ENCODE measurements at regions not wholly inside any gene's neighbourhood (a gene's known extent, or its start where the extent isn't known, plus 50 kb on each side); places are given as distances from the start of the nearest gene placed in this dataset.

DNA sequence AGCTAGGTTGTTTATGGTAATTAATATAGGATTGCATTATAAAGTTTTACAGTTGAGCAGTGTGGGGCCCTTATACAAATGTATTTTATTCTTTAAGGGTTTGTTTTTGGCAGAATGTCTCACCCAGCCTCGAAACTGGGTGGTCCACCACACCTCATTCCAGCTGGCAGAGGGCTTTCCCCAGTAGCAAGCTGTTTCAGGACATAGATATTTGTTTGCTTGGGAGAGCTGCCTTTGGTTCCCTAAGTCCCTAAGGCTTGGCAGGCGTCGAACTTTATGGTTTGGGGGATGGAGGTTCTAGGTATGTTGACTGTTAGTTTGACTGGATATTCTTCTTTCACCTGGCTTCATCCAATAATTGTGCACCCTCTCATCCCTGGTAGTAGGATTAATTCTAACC, 205.9 kb downstream of the KCNS3 start:
- DNase-seq (no peak), ATAC-seq (ENCODE audit: poor library complexity) (no peak)
- intact Hi-C loops (cut with DNase I) = no loop called here

DNA sequence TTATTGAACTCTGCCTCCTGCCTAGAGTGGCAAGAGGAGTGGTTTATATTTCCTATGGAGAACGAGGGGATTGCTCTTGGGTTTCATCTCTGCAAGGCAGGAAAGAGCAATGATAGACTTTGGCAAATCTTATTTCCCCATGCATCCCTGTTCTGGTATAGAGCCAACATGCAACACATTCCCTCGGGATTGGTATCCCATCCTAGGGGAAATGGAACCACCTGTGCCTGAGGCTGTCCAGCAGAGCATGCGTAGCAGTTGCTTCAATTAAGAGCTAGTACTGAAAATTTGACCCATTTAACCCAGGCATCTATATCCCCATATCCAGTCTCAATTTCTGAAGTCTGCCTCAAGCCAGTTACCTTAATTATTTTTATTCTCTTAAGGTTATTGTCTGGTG, 205.3 kb downstream of the KCNS3 start:
- no peak for DNase-seq
- no peak for ATAC-seq (ENCODE audit: poor library complexity)
- intact Hi-C loops (cut with DNase I) = no loop called here

DNA sequence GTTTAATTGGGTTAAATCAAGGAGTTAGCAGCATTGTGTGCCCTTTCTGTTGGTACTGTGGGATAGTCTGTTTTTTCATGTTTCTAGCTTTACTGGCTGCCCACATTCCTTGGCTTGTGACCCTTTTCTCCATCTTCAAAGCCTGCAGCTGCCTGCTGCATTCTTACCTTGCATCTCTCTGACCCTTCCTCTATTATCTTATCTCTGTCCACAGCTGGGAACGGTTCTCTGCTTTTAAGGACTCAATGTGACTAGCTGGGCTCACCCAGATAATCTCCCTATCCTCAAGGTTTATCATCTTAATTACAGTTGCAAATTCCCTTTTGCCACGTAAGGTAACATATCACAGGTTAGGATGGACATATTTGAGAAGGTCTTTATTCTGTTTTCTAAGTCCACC, 199.7 kb downstream of the KCNS3 start:
- intact Hi-C loops (cut with DNase I) = no loop called here

DNA sequence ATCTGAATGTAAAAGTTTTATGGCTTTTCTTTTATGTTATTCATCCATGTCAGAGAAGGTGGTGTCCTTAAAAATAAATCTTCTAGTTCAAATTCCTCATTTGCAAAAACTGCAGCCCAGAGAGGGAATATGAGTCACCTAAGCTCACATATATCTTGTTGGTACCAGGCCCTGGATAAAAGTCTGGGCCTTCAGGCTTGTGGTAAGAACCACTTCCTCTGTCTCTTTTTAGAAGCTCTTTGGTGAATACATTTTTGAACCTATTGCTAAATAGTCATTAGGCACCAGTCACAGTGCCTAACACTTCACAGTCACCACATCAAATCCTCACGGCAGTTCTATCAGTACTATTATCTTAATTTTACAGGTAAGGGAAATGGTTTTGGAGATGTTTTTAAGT, 199.2 kb downstream of the KCNS3 start:
- no peak for DNase-seq
- no peak for ATAC-seq (ENCODE audit: poor library complexity)
- intact Hi-C loops (cut with DNase I) = no loop called here

More for the DNA sequence above, 199.7 kb downstream of the KCNS3 start:
- DNase-seq (no peak), ATAC-seq (ENCODE audit: poor library complexity) (no peak)

DNA sequence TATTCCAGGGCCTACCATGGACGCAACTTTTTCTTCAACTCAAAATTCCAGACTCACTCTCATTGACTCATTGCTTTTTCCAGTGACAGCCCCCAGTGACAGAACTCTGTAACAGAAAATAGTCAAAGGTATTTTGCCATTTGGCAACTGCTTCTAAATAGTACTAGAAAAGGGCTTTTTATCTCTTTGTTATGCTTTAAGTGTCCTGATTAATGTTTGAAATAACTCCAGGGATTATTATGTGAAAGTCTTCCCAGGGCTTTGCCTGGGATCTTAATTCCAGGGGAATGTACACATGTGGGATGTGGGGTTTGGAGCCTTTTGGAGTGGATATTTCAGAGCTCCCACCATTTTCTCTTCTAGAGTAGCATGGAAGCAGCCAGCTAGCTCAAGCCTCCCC, 198.8 kb downstream of the KCNS3 start:
- intact Hi-C loops (cut with DNase I) = no loop called here
- ATAC-seq (ENCODE audit: poor library complexity) (no peak), DNase-seq (no peak)

DNA sequence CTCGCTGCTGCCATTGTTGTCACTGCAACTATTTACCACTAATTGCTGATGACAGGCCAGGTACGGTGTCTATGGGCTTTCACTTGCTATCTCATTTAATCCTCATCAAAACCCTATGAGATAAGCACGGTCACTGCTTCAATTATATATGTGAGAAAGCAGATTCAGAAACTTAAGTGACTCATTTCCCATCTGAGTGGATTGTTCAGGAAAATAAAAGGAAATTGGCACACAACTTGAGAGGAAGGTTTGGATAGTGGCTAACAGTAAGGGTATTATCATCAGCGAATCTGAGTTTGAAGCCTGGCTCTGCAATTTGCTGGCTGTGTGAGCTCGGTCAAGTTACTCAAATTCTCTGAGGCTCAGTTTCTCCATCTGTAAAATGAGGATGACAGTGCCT, 196.0 kb downstream of the KCNS3 start:
- DNase-seq (no peak), ATAC-seq (ENCODE audit: poor library complexity) (no peak)
- intact Hi-C loops (cut with DNase I) = no loop called here

DNA sequence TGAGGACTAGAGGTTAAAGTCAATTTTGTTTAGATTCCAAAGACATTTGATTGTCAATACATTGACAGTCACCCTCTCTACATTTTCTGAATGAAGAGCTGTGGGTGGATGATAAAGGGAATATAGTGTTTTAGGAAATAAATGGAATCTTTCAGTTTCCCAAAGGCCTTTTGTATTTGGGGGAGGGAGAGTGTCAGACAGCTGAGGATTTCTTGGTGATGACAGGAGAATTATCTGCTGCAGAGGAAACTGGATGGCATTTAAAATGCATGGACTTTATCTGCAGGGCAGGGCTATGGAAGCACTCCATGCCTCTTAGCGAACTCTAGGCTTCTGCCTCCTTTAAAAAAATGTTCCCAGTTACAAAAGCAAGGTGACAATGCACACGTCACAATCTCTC, 195.1 kb downstream of the KCNS3 start:
- ATAC-seq (ENCODE audit: poor library complexity) (no peak), DNase-seq (no peak)
- intact Hi-C loops (cut with DNase I) = no loop called here

DNA sequence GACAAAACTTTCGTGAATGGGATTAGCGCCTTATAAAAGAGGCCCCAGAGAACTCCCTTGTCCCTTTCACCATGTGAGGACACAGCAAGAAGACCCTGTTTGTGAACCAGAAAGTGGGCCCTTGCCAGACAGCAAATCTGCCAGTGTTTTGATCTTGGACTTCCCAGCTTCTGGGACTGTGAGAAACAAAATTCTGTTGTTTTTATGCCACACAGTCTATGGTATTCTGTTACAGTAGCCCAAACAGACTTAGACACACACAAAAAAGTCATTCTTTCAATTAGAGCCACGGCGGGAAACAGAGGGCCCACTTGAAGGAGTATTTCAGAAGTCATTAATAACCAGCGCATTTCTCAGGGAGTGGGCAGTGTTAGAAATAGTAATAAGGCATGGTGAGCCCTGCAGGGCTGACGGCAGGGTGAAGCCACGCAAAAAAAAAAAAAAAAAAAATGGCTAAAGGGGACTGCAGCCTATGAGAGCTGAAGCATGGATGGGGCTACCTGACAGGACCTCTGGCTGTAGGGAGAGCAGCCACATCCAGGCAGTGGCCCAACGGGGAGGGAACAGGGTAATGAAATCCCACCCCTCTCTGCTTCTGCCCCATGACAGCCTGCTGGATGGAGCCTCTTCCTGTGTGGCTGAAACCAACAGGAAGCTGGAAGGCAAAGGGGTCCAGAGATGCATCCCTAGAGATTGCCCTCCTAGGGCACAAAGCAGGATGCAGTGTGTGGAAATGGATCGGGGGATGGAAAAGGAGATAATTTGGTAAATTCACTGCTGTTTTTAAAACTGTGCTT, 189.3 kb downstream of the KCNS3 start:
- ATAC-seq (ENCODE audit: poor library complexity) = peak; percentile 53
- intact Hi-C loops (cut with DNase I) = no loop called here
- peak; percentile 56 for DNase-seq

DNA sequence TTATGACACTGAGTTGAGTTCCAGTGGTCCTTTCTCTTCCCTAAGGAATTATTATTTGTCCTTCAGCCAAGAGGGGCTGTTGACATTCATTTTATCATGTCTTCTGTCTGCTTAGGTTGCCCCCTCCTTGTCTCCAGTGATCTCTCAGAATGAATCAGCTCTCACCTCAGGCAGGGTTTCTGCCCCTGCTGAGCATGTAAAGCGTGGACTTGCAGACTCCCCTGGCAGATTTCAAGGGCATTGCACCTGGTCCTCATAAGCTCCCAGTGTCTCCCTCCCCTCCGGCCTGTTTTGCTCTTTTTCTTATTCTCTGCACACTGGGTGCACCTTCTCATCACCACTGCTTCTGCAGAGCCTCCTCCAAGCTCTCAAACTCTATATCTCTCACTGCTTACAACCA, 188.4 kb downstream of the KCNS3 start:
- DNase-seq (no peak), ATAC-seq (ENCODE audit: poor library complexity) (no peak)
- intact Hi-C loops (cut with DNase I) = no loop called here

DNA sequence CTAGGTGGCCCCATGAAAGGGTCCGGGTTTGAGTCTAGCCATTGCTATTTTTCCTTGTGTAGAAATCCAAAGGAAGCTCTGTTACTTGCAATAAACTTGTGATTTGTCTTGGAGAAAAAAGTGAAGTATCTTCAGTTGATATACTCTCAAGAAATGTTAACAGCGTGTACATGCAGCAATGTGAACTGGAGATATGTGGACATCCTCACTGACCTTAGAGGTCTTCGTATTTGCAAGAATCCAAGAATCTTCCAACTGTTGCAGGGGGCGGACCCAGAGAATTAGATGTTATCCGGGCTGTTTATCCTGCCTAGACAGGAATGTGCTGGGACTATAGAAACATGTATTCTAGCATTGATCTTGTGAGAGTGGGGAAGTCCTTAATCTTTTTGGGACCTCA, 187.6 kb downstream of the KCNS3 start:
- no peak for DNase-seq
- intact Hi-C loops (cut with DNase I) = no loop called here
- ATAC-seq (ENCODE audit: poor library complexity) = no peak

DNA sequence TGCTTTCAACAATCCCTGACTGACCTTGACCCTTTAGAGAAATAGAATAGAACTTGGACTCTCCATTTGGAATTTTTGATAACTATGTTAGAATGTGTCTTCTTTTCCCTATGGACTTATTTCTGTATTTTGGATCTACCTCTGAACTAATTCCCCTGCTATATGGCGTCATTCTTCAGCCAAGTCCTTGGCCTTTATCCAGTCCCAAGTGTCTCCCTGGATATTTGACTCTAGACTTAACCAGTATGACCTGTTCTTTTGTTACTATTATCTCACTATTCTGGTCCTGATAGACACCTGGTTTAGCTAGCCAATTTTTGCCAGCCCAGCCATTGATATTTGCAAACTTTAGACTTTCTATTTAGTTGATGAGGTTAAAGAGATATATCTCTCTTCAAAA, 186.8 kb downstream of the KCNS3 start:
- intact Hi-C loops (cut with DNase I) = no loop called here
- DNase-seq (no peak), ATAC-seq (ENCODE audit: poor library complexity) (peak; percentile 36)

DNA sequence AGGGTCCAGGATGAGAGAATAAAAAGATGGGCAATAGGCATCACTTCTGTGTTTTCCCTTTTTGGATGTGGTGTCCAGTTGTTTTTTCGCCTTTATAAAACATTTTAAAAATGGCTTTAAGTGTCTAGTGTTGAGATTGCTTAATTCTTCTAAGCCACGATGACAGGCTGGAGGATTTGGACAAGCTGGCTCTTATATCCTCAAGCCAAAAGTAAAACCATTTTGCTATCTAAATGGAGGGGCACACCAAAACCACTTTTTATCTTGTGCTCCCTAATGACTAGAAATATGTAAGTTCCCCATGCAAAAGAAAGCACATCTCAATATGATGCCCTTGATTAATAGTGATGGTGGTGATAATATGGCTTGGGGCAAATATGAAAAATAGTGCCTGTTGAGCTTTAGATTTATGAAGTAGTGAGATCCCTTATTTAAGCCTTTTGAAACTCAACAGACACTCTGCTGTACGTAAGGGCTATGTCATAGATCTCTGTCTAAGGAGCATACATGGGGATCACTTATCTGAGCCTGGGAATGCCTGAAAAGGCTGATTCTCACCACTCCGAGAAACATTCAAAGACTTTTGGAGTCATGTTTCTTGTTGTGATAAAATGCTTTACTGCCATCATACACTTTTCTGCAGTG, 185.5 kb downstream of the KCNS3 start:
- peak; percentile 58 for ATAC-seq (ENCODE audit: poor library complexity)
- intact Hi-C loops (cut with DNase I) = no loop called here

DNA sequence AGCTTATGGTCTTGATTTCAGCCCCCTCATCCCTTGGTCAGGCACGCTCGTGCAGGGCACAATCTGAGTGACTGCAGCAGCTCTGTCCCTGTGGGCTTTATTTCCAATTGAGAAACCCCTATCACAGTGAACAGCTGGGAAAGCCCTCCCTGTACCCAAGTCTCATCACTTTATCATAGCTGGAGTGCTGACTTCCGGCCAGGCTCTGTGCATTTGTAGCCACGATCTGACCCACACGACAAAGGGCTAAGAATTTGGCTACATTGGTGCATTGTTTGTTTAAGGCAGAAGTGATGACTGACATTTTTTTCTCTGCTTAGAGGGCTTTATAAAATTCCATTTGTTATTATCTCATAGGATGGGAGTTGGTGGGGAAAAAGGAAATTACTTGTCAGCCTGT, 184.4 kb downstream of the KCNS3 start:
- intact Hi-C loops (cut with DNase I) = no loop called here
- no peak for ATAC-seq (ENCODE audit: poor library complexity)
- peak; percentile 39 for DNase-seq

More for the DNA sequence above, 185.5 kb downstream of the KCNS3 start:
- no peak for DNase-seq

DNA sequence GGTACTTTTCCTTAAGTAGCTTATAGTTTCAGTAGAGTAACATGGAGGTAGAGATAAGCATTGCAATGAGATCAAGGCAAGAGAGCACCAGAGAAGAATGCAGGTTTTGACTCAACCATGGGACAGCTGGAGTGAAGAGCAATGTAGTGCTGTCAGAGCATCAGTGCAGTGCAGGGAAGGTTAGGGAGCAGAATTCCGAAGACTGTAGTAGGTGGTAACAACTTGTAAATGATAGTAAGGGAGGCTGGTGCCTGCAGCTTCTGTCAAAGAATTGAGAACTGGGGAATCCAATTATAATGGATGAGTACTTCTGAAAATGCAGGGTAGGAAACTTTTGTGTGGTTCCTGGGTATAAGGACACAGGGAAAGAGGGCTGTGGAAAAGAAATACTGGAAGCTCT, 183.2 kb downstream of the KCNS3 start:
- no peak for ATAC-seq (ENCODE audit: poor library complexity)
- intact Hi-C loops (cut with DNase I) = no loop called here
- no peak for DNase-seq

DNA sequence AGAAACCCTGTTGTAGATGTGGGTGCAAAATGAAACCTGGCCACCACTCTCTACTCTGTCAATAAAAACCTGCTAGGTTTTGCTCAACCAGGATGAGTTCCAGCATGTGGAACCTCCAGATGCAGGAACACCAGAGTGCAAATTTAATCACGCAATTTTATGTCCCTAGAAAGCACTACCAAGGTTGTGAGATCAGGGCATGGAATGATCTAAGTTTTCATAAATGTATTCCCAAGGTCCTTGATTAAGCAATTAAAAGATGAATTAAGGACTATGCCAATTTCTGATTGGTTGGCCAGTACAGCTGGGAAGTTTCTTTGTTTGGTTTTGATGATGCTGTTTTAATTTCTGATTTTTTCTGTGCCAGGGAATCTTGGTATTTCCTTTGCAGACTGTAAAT, 179.2 kb downstream of the KCNS3 start:
- ATAC-seq (ENCODE audit: poor library complexity) = peak; percentile 57
- no peak for DNase-seq
- intact Hi-C loops (cut with DNase I) = no loop called here

DNA sequence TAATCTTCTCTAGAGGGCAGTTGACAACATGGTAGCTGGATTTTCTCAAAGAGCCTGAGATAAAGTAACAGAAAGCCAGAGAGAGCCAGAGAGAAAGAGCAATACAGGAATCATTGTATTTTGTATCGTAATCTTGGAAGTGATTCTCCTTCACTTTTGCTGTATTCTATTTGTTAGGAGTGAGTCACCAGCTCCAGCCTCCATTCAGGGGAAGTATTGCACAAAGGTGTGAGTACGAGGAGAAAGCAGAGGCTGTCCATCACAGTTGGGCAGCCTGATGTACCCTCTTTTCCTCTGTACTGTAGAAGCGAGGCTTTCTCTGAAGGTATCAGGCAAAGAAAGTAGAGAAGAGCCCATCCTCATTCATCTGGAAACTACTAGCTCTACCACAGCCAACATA, 176.8 kb downstream of the KCNS3 start:
- intact Hi-C loops (cut with DNase I) = no loop called here
- ATAC-seq (ENCODE audit: poor library complexity) (no peak), DNase-seq (no peak)

DNA sequence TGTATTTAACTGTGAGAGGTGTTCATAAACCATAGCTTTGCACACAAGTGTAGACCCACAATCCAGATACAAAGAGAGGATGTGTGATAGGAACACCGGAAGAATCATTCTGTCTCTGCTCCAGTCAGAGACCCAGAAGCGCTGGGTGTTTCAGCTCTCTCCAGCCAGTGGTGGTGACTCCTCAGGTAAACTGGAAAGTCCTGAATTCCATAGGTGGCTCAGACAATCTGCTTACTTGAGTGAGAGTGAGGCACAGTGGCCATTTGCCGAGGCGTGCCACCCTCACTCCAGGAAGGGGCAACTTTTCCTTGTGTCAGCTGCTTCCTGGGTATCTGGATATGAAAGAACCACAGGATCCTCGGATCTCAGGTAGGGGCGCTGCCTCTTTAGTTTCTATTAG, 171.5 kb downstream of the KCNS3 start:
- intact Hi-C loops (cut with DNase I) = no loop called here
- DNase-seq (no peak), ATAC-seq (ENCODE audit: poor library complexity) (no peak)

DNA sequence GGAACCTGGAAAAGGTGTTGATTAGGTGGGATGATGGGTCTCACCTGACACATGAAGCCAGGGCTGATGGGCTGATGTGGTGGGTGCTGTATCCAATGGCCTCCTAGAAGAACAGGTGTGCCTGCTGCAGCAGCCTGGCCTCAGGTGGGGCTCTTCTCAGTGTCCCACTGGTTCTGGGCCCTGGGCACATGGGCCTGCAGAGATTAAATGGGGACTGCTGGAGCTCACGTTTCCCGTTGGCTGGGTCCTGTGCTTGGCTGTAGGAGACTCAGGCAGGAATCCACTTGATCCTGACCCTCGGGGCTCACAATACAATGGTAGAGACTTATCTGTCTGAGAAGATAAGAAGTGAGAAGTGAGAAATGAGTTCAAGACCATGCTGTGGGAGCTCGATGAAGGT, 170.9 kb downstream of the KCNS3 start:
- DNase-seq (no peak), ATAC-seq (ENCODE audit: poor library complexity) (no peak)
- intact Hi-C loops (cut with DNase I) = no loop called here

DNA sequence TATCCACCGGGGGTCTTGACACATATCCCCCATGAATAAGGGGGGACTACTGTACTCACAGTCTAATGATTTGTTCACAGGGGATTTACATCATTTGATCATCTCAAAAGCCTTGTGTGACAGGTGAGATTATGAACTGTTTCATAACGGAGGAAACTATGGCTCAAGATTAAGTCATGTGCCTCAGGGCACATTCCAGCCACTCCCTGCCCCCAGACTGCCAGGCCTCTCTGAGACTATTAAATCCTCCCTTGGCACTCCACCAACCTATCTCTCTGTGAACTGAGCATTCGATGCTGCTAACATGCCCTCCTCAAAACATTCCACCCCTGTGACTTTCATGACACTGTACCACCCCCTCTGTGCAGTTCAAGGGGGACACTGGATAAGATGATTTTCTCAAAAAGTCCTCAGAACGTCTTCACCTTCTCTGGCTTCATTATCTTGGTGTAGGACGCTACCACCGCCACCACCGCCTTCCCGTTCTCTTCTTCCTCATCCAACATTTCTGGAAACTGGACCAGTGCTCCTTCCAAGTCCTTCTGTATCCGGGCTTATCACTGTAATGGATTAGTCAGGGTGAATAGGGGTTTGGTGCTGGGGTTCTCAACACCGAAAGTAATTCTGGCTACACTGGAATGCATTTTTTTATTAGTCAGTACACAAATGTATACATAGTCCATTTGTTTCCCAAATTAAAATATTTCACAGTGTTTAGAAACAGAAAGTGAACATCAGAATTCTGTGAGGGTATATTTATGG, 169.6 kb downstream of the KCNS3 start:
- ATAC-seq (ENCODE audit: poor library complexity) (peak; percentile 50), DNase-seq (peak; percentile 38)
- intact Hi-C loops (cut with DNase I) = no loop called here

DNA sequence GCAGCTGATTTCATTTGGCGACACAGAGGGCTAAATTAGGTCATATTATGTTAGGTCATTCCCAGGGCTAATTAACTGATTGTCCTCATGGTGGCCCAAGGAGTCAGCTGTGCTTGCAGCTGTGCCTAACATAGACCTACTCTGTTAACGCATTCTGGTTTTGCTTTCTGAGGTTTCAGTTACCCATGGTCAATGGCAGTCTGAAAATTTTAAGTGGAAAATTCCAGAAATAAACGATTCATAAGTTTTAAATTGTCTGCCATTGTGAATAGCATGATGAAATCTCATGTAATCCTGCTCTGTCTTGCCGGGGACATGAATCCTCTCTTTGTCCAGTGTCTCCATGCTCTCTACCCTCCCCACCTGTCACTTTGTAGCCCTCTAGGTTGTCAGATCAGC, 168.7 kb downstream of the KCNS3 start:
- DNase-seq = no peak
- ATAC-seq (ENCODE audit: poor library complexity) = peak; percentile 82
- intact Hi-C loops (cut with DNase I) = no loop called here
